Left ventricle myocardium inferior (tissue), 1 donor: ENCODE measurements at regions not wholly inside any gene's neighbourhood (a gene's known extent, or its start where the extent isn't known, plus 50 kb on each side); places are given as distances from the start of the nearest gene placed in this dataset.

ENCODE experiments used
- DNase-seq: peaks from one replicate; pipeline ENCODE4 v3.0.0-alpha.2; 2020
- H3K27ac ChIP-seq: fragments of 200-600 bp; replicated peaks from 2 replicates; pipeline ENCODE4 v1.8.0; 2021
- H3K27me3 ChIP-seq: fragments of 200-600 bp; 2 replicates; pipeline ENCODE4 v1.8.0; 2021; ENCODE audit warnings: low read depth
- H3K36me3 ChIP-seq: fragments of 200-600 bp; 2 replicates; pipeline ENCODE4 v1.8.0; 2021
- H3K4me1 ChIP-seq: fragments of 200-600 bp; 2 replicates; pipeline ENCODE4 v1.8.0; 2021
- H3K4me3 ChIP-seq: fragments of 200-600 bp; 2 replicates; pipeline ENCODE4 v1.8.0; 2021; ENCODE audit warnings: mild to moderate bottlenecking, moderate library complexity
- H3K9me3 ChIP-seq: fragments of 200-600 bp; replicated peaks from 2 replicates; pipeline ENCODE4 v1.8.0; 2021
- intact Hi-C: fragments of 100-400 bp; cut with micrococcal nuclease; formaldehyde crosslinking; loops from one replicate; pipeline ENCODE4 v1.11.0; 2022
- TF ChIP-seq, protein P1 (sequence below): fragments of 200-600 bp; IDR thresholded peaks from 2 replicates; pipeline ENCODE4 v1.8.0; 2021; ENCODE audit warnings: antibody characterized with exemption, mild to moderate bottlenecking, borderline replicate concordance
- donor health status: DM: no; HTN: yes; CAD: no; lungs with severe emphysema.

DNA sequence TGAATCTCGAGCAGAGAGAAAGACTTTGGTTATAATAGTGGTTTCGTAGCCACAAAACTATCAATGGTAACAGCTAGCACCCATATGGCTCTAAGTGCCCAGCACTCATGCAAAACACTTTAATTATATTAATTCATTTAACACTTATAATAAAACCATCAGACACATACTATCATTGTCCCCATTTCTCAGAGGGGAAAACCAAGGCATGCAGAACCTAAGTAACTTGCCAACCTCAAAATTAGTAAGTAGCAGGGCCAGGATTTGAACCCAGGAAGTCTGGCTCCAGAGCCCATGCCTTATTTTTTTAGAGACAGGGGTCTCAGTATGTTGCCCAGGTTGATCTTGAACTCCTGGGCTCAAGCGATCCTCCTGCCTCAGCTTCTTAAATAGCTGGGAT is 145.6 kb upstream of the HS3ST2 start:
- no peak overlapping the region for H3K4me3 ChIP-seq
- DNase-seq: no peak
- no peak overlapping the region for H3K27ac ChIP-seq
- peaks cover 45% of the 10 kb centered on the region for H3K27me3 ChIP-seq
- peaks cover 12% of the 10 kb centered on the region for H3K4me1 ChIP-seq
- intact Hi-C loops: no loop called here
- no peaks in the 10 kb centered on the region for H3K9me3 ChIP-seq
- H3K36me3 ChIP-seq: no peaks in the 10 kb centered on the region
- TF ChIP-seq, protein P1, sequence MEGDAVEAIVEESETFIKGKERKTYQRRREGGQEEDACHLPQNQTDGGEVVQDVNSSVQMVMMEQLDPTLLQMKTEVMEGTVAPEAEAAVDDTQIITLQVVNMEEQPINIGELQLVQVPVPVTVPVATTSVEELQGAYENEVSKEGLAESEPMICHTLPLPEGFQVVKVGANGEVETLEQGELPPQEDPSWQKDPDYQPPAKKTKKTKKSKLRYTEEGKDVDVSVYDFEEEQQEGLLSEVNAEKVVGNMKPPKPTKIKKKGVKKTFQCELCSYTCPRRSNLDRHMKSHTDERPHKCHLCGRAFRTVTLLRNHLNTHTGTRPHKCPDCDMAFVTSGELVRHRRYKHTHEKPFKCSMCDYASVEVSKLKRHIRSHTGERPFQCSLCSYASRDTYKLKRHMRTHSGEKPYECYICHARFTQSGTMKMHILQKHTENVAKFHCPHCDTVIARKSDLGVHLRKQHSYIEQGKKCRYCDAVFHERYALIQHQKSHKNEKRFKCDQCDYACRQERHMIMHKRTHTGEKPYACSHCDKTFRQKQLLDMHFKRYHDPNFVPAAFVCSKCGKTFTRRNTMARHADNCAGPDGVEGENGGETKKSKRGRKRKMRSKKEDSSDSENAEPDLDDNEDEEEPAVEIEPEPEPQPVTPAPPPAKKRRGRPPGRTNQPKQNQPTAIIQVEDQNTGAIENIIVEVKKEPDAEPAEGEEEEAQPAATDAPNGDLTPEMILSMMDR: no peak

DNA sequence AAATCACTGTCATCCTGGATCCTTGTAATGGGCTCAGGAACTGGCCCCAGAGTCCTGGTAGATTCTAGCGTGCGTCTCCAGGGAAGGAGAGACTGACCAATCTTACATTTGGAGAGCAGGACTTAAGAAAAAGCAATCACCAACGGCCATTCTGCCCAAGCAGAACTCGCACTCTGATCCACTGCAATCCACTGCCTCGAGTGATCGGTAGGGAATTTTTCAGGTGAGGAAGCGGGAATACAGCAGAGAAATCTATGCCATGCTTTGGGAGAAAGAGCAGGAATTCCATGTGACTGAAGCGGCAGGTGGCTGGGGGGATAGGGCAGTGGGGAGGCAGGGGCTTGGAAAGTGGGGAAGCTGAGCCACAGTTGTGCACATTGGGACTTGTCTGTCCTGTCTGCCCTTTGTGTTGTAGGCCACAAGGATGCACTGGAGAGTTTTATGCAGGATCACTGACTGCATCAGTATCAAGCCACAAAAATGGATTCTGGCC is 143.9 kb upstream of the HS3ST2 start:
- Histone ChIP-seq H3K27ac (no peak overlapping the region), H3K27me3 (peaks cover 37% of the 10 kb centered on the region), H3K4me3 (no peak overlapping the region), H3K9me3 (no peaks in the 10 kb centered on the region), H3K36me3 (no peaks in the 10 kb centered on the region), H3K4me1 (peaks cover 26% of the 10 kb centered on the region)
- TF ChIP-seq, protein P1: no peak
- intact Hi-C loops: no loop called here
- DNase-seq: no peak

DNA sequence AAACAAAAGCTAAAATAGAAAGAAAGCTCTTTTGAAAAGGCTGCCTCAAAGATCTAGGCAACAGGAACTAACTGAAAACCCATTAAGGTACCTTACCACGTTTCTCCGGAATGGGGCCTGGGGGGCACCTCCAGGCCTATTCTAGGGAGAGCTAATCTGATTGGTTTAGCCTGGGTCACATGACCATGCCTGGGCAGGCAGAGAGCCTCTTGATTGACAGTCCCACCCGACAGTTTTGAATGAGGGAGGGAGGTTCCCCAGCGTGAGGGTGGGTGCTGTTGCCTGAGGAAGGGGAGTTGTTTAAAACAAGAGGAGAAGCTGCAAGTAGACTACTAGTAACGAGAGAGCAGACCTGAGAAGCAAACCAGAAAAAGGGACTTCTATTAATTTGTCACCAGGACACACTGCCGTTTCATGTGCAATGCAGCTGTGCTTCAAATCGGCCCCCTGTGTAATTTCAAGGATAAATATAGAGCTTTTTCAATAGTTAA is 143.4 kb upstream of the HS3ST2 start:
- no peak overlapping the region for H3K27ac ChIP-seq
- peak overlapping the region; percentile 12 for H3K4me3 ChIP-seq
- H3K27me3 ChIP-seq: peaks cover 33% of the 10 kb centered on the region
- intact Hi-C loops: no loop called here
- H3K9me3 ChIP-seq: no peaks in the 10 kb centered on the region
- no peaks in the 10 kb centered on the region for H3K36me3 ChIP-seq
- no peak for DNase-seq
- peaks cover 26% of the 10 kb centered on the region for H3K4me1 ChIP-seq
- TF ChIP-seq, protein P1: no peak

DNA sequence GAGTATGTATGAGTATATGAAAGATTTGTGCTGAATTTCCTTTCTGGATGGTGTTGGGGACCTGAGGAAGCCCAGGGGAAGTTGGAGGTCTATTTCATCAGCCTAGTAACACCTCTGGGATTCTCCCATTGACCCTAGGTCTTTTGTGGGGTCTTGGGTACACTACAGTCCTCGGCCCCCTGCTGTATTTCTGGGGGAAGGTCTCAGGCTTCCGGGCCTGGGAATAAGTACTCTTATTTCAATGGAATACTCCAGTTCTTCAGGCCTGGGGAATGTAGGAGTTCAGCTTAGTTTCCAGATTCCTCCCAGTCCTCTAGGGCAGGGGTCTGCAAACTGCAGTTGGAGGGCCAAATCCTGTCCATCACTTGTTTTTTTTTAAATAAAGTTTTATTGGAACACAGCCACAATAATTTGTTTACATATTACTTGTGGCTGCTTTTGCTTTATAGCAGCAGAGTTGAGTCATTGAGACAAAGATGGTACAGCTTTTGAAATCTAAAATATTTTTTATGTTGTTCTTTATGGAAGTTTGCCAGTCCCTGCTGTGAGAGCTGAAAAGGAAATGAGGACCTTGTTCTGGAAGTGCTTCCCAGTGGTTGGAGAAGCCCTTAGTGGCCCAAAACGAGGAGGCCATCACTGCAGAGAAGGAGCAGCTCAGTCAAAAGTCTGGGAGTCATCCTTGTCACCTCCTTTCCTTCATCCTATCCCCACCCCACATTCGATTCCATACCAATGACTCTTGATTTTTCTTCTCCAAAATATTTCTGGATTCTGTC is 142.5 kb upstream of the HS3ST2 start:
- TF ChIP-seq, protein P1: no peak
- Histone ChIP-seq H3K27me3 (peaks cover 28% of the 10 kb centered on the region), H3K9me3 (no peaks in the 10 kb centered on the region), H3K4me3 (no peak overlapping the region), H3K36me3 (no peaks in the 10 kb centered on the region), H3K27ac (no peak overlapping the region), H3K4me1 (peaks cover 26% of the 10 kb centered on the region)
- intact Hi-C loops: no loop called here
- no peak for DNase-seq

DNA sequence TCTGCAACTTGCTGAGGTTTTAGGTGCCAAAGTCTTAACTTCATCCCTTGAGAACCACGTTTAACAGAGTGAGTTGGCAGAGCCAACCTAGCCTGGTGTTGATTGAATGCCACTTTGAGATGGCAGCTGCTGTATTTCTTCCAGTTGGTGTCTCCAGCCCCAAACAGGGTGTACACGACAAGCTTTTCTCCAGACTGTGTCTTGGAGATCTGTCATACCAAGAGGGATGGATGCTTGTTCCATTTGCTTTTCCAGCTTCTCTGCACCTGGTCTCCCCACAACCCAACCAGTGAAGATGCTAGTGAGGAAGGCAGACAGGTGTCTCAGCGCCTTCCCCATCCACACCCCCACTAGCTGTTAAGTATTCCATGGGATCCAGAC is 141.1 kb upstream of the HS3ST2 start:
- Histone ChIP-seq H3K27me3 (peaks cover 33% of the 10 kb centered on the region), H3K27ac (no peak overlapping the region), H3K9me3 (no peaks in the 10 kb centered on the region), H3K4me3 (no peak overlapping the region), H3K36me3 (no peaks in the 10 kb centered on the region), H3K4me1 (peaks cover 26% of the 10 kb centered on the region)
- DNase-seq: no peak
- TF ChIP-seq, protein P1: no peak
- intact Hi-C loops: no loop called here
